HEK293 (cell line): ENCODE measurements at regions not wholly inside any gene's neighbourhood (a gene's known extent, or its start where the extent isn't known, plus 50 kb on each side); places are given as distances from the start of the nearest gene placed in this dataset.

Experiments
- CTCF ChIA-PET: fragments of 350-600 bp; formaldehyde crosslinking; extraction: SDS; loops from one replicate; lab custom pipeline; 2021; ENCODE audit warnings: antibody characterized with exemption; lab: Yijun Ruan, JAX
- POLR2A ChIA-PET: fragments of 300-600 bp; formaldehyde crosslinking; extraction: SDS; loops from one replicate; lab custom pipeline; 2020; ENCODE audit warnings: antibody characterized with exemption, inconsistent platforms; lab: Yijun Ruan, JAX
- H3K27ac ChIP-seq: fragments of 200-500 bp; sonication (Bioruptor generic); 2 replicates; pipeline ENCODE4 v1.5.1; 2014; ENCODE audit warnings: low read depth, low read length, control low read depth, inconsistent platforms; ENCODE audit errors: extremely low read depth
- H3K36me3 ChIP-seq, 2 experiments: fragments of 200-500 bp in 1 of 2; sonication (Bioruptor generic) in 1 of 2; 1 replicate in 1 of 2; 2 replicates in 1 of 2; pipeline ENCODE4 v1.5.1; 2014 to 2017; ENCODE audit warnings: inconsistent platforms in 2 of 2, low read length in 2 of 2; ENCODE audit not compliant: control insufficient read depth in 2 of 2, insufficient read depth in 1 of 2
- H3K4me1 ChIP-seq: fragments of 200-500 bp; sonication (Bioruptor generic); 2 replicates; pipeline ENCODE4 v1.5.1; 2014; ENCODE audit warnings: mild to moderate bottlenecking, low read length, inconsistent platforms; ENCODE audit not compliant: control insufficient read depth, insufficient read depth
- H3K4me3 ChIP-seq: 2 replicates; pipeline ENCODE4 v1.5.1; 2011; ENCODE audit warnings: low read depth, mild to moderate bottlenecking, control low read depth, low read length, moderate library complexity
- H3K9me3 ChIP-seq: fragments of 200-500 bp; sonication (Bioruptor generic); 2 replicates; pipeline ENCODE4 v1.5.1; 2014; ENCODE audit warnings: low read depth, low read length, inconsistent platforms; ENCODE audit not compliant: control insufficient read depth, insufficient read depth
- GLI2 ChIP-seq: fragments of 450-650 bp; formaldehyde crosslinking; IDR thresholded peaks from 2 replicates; pipeline ENCODE4; 2017; ENCODE audit warnings: missing biosample characterization, missing genetic modification characterization, low read depth, borderline replicate concordance
- IKZF3 ChIP-seq: fragments of 450-650 bp; IDR thresholded peaks from 2 replicates; pipeline ENCODE4 v1.5.0; 2018; ENCODE audit warnings: missing biosample characterization, mild to moderate bottlenecking, missing genetic modification characterization, moderate library complexity
- KLF8 ChIP-seq: fragments of 450-650 bp; formaldehyde crosslinking; IDR thresholded peaks from 2 replicates; pipeline ENCODE4 v1.5.1; 2016; ENCODE audit warnings: missing biosample characterization, missing genetic modification characterization
- PRDM4 ChIP-seq: fragments of 450-650 bp; formaldehyde crosslinking; IDR thresholded peaks from 2 replicates; pipeline ENCODE4 v1.5.1; 2017; ENCODE audit warnings: missing biosample characterization, missing genetic modification characterization
- SCRT1 ChIP-seq: fragments of 450-650 bp; formaldehyde crosslinking; IDR thresholded peaks from 2 replicates; pipeline ENCODE4 v1.5.1; 2016; ENCODE audit warnings: missing biosample characterization, missing genetic modification characterization, borderline replicate concordance
- ZNF10 ChIP-seq: fragments of 450-650 bp; formaldehyde crosslinking; IDR thresholded peaks from 2 replicates; pipeline ENCODE4 v1.5.1; 2017; ENCODE audit warnings: missing biosample characterization, missing genetic modification characterization
- ZNF121 ChIP-seq: fragments of 450-650 bp; formaldehyde crosslinking; IDR thresholded peaks from 2 replicates; pipeline ENCODE4 v1.5.1; 2016; ENCODE audit warnings: missing biosample characterization, missing genetic modification characterization
- ZNF132 ChIP-seq: fragments of 450-650 bp; formaldehyde crosslinking; IDR thresholded peaks from 2 replicates; pipeline ENCODE4 v1.5.1; 2017; ENCODE audit warnings: missing biosample characterization, missing genetic modification characterization, borderline replicate concordance
- ZNF26 ChIP-seq: fragments of 450-650 bp; formaldehyde crosslinking; IDR thresholded peaks from 2 replicates; pipeline ENCODE4 v1.5.1; 2016; ENCODE audit warnings: missing biosample characterization, missing genetic modification characterization
- ZNF311 ChIP-seq: fragments of 450-650 bp; formaldehyde crosslinking; IDR thresholded peaks from 2 replicates; pipeline ENCODE4 v1.5.1; 2017; ENCODE audit warnings: missing biosample characterization, missing genetic modification characterization, borderline replicate concordance
- ZNF501 ChIP-seq: fragments of 450-650 bp; formaldehyde crosslinking; IDR thresholded peaks from 2 replicates; pipeline ENCODE4 v1.5.1; 2016; ENCODE audit warnings: missing biosample characterization, missing genetic modification characterization
- ZNF558 ChIP-seq: fragments of 450-650 bp; formaldehyde crosslinking; IDR thresholded peaks from 2 replicates; pipeline ENCODE4 v1.5.1; 2016; ENCODE audit warnings: missing biosample characterization, missing genetic modification characterization
- ZNF664 ChIP-seq: fragments of 450-650 bp; formaldehyde crosslinking; IDR thresholded peaks from 2 replicates; pipeline ENCODE4 v1.5.1; 2016; ENCODE audit warnings: missing biosample characterization, missing genetic modification characterization
- ZNF707 ChIP-seq: fragments of 450-650 bp; formaldehyde crosslinking; IDR thresholded peaks from 2 replicates; pipeline ENCODE4 v1.5.1; 2016; ENCODE audit warnings: missing biosample characterization, missing genetic modification characterization
- ZNF792 ChIP-seq: fragments of 450-650 bp; formaldehyde crosslinking; IDR thresholded peaks from 2 replicates; pipeline ENCODE4 v1.5.1; 2016; ENCODE audit warnings: missing biosample characterization, missing genetic modification characterization
- ZNF837 ChIP-seq: fragments of 450-650 bp; formaldehyde crosslinking; IDR thresholded peaks from 2 replicates; pipeline ENCODE4 v1.5.1; 2016; ENCODE audit warnings: missing biosample characterization, missing genetic modification characterization
- ZSCAN5A ChIP-seq: fragments of 450-650 bp; formaldehyde crosslinking; IDR thresholded peaks from 2 replicates; pipeline ENCODE4 v1.5.1; 2016; ENCODE audit warnings: missing biosample characterization, missing genetic modification characterization
- TF ChIP-seq, protein P1 (sequence below): fragments of 450-650 bp; formaldehyde crosslinking; IDR thresholded peaks from 2 replicates; pipeline ENCODE4 v1.5.1; 2016; ENCODE audit warnings: missing biosample characterization, missing genetic modification characterization
- TF ChIP-seq, protein P2 (sequence below): fragments of 450-650 bp; formaldehyde crosslinking; IDR thresholded peaks from 2 replicates; pipeline ENCODE4 v1.5.1; 2016; ENCODE audit warnings: missing biosample characterization, missing genetic modification characterization, low read depth

DNA sequence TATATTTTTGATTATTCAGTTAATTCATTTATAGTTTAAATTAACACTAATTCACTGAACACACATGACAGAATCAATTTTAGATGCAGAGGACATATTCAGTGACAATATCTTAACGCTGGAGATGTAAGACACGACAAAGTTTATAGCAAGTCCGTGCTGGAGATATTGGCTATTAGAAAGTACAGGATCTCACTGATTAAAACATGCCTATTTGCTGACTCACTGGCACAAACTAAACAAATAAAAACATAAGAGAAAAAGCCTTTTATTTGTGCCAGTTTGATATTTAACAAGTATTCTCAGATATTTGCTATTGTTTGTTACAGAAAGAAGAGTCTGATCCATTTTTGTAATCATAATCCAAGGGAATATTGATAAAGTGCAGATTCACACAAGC lies 1122.9 kb upstream of the B3GALT2 start:
- Histone ChIP-seq H3K9me3 (no peaks in the 10 kb centered on the region), H3K27ac (no peak overlapping the region), H3K36me3 (no peaks in the 10 kb centered on the region), H3K4me1 (no peaks in the 10 kb centered on the region), H3K4me3 (no peak overlapping the region)
- TF ChIP-seq PRDM4 (tag by site-specific recombination) (no peak), GLI2 (tag by site-specific recombination) (no peak), ZNF26 (tag by site-specific recombination) (no peak), ZNF558 (no peak), ZNF664 (tag by site-specific recombination) (no peak), ZNF501 (tag by site-specific recombination) (no peak)
- CTCF ChIA-PET = interaction anchor here (0.5 kb wide), 1 partner anchor 1166 kb away, joined by 3 read pairs; no protein-coding TSS in a partner anchor
- POLR2A ChIA-PET = no interaction called here

- no peak overlapping the region for H3K4me3 ChIP-seq
- no peaks in the 10 kb centered on the region for H3K36me3 ChIP-seq
- POLR2A ChIA-PET = no interaction called here
- no peak overlapping the region for H3K27ac ChIP-seq
- no peaks in the 10 kb centered on the region for H3K4me1 ChIP-seq
- no peaks in the 10 kb centered on the region for H3K9me3 ChIP-seq
- TF ChIP-seq ZNF792 = no peak
- TF ChIP-seq ZNF132 (tag by site-specific recombination) = no peak
- TF ChIP-seq, protein P1, sequence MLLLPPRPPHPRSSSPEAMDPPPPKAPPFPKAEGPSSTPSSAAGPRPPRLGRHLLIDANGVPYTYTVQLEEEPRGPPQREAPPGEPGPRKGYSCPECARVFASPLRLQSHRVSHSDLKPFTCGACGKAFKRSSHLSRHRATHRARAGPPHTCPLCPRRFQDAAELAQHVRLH (tag by site-specific recombination) = no peak
- TF ChIP-seq ZNF837 = no peak
- TF ChIP-seq ZNF121 (tag by site-specific recombination) = no peak
- TF ChIP-seq IKZF3 (tag by site-specific recombination) = no peak
- TF ChIP-seq ZNF707 = no peak
- no peak for TF ChIP-seq ZNF10 (tag by site-specific recombination)
- no peak for TF ChIP-seq ZNF311 (tag by site-specific recombination)
- TF ChIP-seq, protein P2, sequence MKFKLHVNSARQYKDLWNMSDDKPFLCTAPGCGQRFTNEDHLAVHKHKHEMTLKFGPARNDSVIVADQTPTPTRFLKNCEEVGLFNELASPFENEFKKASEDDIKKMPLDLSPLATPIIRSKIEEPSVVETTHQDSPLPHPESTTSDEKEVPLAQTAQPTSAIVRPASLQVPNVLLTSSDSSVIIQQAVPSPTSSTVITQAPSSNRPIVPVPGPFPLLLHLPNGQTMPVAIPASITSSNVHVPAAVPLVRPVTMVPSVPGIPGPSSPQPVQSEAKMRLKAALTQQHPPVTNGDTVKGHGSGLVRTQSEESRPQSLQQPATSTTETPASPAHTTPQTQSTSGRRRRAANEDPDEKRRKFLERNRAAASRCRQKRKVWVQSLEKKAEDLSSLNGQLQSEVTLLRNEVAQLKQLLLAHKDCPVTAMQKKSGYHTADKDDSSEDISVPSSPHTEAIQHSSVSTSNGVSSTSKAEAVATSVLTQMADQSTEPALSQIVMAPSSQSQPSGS (tag by site-specific recombination) = no peak
- no peak for TF ChIP-seq KLF8 (tag by site-specific recombination)
- no peak for TF ChIP-seq ZSCAN5A (tag by site-specific recombination)
- no peak for TF ChIP-seq SCRT1
- CTCF ChIA-PET = no interaction called here
These were observed 1114.4 kb upstream of the B3GALT2 start for GRCh38 chr1:194300776-194301175.
